NCI-H1105 (cell line): ENCODE measurements at regions not wholly inside any gene's neighbourhood (a gene's known extent, or its start where the extent isn't known, plus 50 kb on each side); places are given as distances from the start of the nearest gene placed in this dataset.
"Not testable (repeated sequence)": the region's sequence is repeated elsewhere in the genome, so short reads cannot be mapped to it uniquely, and the experiment has no call there.

ENCODE experiments used
- DNase-seq: peaks from one replicate; lab custom pipeline; 2025; lab: John Stamatoyannopoulos, UW

DNA sequence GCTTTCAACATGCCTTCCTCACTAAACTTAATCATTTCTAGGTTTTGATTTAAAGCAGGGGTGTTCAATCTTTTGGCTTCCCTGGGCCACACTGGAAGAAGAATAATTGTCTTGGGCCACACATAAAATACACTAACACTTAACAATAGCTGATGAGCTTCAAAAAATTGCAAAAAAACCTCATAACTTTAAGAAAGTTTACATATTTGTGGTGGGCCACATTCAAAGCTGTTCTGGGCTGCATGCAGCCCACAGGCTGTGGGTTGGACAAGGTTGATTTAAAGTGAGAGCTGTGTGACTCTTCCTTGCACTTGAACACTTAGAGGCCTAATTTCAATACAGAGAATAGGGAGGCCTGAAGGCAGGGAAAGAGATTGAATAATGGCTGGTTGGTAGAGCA is 598.3 kb downstream of the EFNA5 start:
- DNase-seq = no peak

DNA sequence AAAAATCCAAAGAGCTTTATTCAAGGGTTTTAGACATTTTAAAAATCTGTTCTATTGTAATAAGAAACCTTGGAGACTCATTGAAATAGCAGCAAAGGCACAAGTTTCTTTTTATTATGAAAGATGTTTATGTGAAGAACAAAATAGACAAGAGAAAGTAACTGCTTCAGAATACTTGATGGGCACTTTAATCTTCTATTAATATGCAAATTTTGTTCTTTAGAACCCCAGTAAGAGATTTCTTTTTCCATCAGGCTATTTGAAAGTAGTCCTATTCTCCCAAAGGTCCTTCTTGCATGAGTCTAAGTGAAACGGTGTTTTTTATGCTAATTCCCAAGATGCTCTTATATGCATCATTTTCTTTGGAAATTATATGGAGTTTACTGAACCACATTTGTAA is 602.0 kb downstream of the EFNA5 start:
- DNase-seq = no peak

DNA sequence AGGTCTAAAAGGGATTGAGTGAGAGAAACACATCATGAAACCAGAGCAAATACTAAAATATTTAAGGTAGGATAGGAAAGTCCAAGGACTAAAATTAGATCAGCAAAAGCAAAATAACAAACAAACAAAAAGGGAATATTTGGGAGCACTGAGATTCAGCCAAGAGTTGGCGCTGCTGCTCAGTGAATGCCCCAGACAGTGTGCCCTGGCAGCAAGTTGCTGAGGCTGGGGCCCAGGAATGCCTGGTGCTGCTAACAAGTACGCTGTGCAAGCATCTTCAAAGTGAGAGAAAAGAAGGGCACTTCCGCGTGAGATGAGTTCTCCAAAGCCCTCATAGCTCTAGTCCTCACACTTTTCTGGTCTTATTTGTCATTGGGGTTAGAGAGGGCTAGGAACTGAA is 603.3 kb downstream of the EFNA5 start:
- DNase-seq = no peak

GRCh38 chr5:107063511-107063910 is 607.2 kb downstream of the EFNA5 start:
- DNase-seq = no peak

DNA sequence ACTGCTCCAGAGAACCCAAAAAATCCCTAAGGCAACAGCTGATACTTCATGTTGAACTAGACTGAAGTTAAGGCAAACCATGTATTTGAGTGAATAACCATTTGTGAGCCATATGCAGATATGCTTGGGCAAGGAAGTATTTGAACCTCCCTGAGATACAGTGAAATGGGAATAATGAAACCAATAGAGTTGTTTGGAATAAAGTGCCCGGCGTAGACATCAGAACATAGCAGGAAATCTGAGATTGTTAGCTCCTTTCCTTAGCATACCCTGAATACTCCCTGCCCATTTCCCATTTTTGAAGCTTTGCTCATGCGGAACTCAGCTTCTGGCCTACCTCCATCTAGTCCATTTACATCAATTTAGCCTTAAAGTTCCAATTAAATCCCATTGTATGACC is 611.9 kb downstream of the EFNA5 start:
- no peak for DNase-seq

GRCh38 chr5:107058235-107058634 is 612.5 kb downstream of the EFNA5 start:
- DNase-seq = no peak

DNA sequence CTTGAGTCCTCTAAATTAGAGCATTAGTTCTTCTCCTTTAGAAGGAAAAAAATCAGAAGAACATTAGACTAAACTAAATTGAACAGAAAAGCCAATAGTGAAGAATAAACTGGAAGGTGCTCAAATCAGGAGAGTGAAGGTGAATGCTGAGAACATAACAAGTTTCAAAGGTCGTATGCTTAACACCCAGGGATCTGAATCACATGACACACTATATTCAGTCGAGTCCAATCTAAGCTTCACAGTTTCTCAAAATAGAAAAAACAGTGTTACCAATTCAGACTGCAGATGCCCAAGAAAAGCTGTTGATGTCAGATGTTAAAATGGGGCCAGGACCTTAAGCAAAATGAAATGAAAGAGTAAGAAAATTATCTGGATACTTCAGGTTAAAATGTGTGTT is 614.5 kb downstream of the EFNA5 start:
- no peak for DNase-seq

DNA sequence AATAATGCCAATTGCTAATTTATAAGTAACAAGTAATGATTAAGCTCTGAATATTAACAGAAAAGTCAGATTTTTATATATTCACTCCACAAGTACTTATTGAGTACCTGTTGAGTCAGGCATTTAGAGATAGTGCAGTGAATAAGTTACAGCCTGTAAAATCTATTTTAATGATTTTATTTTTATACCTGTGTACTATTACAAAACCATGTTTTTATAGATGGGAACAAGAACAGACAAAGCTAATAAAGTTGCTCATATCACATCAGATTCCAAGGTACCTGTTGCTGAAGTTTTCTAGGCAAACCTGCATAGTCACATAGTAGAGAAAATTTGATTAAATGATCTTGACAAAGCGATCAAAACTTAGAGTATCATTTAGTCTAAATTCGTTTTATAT is 623.7 kb downstream of the EFNA5 start:
- DNase-seq = no peak

DNA sequence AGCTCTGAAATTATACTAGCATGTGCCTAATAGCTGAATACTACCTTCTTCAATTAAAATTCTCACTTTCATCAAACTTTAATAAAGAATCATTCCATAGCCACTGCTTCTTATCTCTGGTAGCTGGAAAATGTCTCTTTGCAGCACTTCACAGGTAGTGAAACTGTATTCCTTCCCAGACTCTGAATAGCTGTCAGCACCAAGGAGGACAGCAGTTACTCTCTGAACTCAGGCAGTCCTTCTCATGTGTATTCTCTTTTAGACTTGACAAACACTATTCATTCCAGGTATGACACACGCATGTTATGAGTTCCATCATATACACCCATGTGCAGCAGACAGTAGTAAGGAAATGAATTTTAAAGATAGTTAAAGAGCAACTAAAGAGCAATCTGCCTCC is 627.1 kb downstream of the EFNA5 start:
- no peak for DNase-seq

DNA sequence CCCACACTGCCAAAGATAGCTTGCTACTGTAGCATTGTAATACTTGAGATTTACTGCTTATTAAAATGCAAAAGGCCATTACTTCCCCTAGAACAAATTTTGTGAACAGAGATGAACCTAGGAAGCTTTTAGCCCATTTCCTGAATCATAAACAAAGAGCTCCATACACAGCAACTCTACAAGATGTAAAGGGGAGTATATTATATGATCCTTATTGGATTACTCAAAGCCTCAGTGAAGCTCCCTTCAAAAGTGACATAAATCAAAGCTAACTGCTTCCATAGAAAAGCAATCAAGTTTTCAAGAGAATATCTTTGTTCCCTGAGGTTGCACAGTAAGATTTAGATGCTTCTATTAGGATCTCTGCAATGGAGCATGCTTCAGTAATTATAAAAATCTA is 629.8 kb downstream of the EFNA5 start:
- DNase-seq = no peak

GRCh38 chr5:107032629-107033028 is 638.1 kb downstream of the EFNA5 start:
- no peak for DNase-seq

- DNase-seq = no peak
These were observed 641.8 kb downstream of the EFNA5 start for GRCh38 chr5:107028938-107029337.

DNA sequence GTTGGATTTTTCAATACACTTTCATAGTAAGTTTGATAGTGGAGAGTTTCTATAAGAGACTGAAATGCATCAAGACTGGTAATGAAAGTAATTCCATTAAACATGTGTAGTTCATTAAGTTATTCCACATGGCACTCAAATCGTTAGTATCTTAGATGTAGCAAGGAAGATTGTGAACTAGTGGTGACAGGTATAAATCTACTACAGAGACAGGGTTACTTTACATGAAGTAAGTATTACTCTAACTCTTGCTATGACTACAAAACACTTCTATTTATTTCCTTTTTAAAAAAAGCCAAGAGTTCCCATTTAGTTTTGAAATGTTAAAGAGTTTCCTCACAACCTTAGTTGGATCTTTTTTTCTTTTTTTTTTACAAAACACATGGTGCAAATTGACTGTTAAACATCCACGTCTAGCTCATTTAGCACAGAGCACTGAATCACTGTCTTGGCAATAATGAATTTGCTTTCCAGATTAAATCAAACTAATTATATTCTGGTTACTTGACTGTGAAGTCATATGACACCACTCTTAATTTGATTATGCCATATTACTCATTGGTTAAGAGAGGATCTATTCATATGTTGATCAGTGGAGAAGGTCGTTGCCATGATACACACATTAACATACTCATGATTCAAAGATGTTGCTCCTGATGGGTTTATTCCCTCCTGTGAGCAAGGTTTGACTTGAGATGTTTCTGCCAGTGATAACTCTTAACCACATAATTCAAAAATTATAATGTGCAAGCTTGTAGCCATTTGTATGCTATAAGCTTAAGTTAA is 644.8 kb downstream of the EFNA5 start:
- no peak for DNase-seq

GRCh38 chr5:107023732-107024131 is 647.0 kb downstream of the EFNA5 start:
- DNase-seq = no peak

- no peak for DNase-seq
These were observed 649.2 kb downstream of the EFNA5 start for GRCh38 chr5:107021575-107021974.

DNA sequence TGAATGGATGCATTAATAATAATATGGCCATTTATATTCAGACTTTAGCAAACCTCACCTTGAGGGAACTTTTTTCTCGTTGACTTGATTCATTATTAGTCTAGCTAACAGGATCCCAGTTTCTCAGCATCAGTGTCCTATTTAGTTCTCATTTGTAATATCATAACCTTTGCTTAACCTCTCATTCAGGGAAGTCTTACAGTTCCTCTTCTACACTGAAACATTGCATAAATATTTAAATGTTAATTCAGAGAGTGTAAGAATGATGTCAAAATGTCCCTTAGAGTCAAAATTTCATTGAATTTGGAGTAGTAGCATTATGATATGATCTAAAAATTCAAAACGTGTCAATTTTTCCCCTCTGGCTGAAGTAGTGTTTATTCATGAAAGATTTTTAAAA is 650.1 kb downstream of the EFNA5 start:
- no peak for DNase-seq

- DNase-seq = no peak
These were observed 653.1 kb downstream of the EFNA5 start for GRCh38 chr5:107017616-107018015.

DNA sequence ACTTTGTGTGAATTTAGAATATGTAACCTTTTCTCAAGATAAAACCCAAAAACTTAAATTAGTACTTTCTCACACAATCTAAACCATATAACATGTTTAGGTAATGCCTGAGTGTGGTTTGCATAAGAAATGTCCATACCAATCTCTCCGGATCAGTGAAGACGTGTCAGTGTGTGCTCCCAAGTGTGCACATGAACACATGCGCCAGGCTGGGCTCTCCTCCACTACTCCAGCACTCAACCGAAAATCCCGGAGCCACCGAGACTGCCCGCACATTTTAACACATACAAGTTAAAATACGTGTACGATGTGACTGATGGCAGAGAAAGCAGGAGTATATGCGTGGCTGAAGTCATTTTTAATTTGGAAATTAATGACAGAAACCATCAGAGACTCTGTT is 658.4 kb downstream of the EFNA5 start:
- no peak for DNase-seq

DNA sequence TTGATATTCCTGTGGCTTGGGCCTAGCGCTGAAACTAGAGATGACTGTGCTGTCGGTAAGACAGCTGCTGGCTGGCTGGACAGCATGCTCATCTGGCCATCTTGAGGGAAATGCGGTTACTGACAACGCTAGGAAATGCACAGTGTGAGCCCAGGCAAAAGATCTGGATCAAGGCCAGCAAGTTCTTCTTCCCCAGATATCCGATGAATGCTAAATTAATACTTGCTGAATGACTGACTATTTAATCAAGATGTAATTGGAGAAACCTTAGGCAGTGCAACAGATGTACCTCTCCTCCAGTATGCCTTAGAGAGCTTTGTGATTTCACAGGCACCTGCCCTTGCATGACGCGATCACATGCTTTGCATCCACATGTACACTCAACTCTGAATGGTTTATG is 659.1 kb downstream of the EFNA5 start:
- no peak for DNase-seq

DNA sequence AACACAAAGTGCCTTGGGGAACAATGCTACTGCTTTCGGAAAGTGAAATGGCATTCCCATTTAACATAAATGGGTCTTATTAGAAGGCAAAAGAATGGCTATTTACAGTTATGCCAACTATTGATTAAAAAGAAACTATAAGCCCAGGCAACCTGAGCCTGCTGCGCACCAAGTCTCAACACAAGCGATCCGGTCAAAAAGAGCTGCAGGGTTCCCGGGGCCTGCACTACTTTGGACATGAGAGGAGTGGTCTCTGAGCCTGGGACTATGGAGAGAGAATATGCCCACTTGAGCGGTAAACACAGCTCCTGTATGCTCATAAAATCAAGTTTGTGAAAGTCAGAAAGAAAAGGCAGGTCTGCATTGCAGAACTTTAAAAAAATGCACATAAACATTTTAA is 660.7 kb downstream of the EFNA5 start:
- DNase-seq = no peak

- DNase-seq = no peak
These were observed 665.1 kb downstream of the EFNA5 start for GRCh38 chr5:107005653-107006052.

- no peak for DNase-seq
These were observed 665.6 kb downstream of the EFNA5 start for GRCh38 chr5:107005161-107005560.

GRCh38 chr5:107002115-107002514 is 668.6 kb downstream of the EFNA5 start:
- no peak for DNase-seq

GRCh38 chr5:106999506-106999905 is 671.2 kb downstream of the EFNA5 start:
- not testable (repeated sequence) for DNase-seq
